Stimulated activated naive B cell treated with anti-CD40 and anti-IgM and Interleukin-4, amounts not matched to agents 10 μg/mL and 1 μg/mL and 100 μg/mL, for 72 hours (primary cell): ENCODE measurements at regions not wholly inside any gene's neighbourhood (a gene's known extent, or its start where the extent isn't known, plus 50 kb on each side); places are given as distances from the start of the nearest gene placed in this dataset.
"Not testable (repeated sequence)": the region's sequence is repeated elsewhere in the genome, so short reads cannot be mapped to it uniquely, and the experiment has no call there.

Experiments
- ATAC-seq, 2 donors: fragments of 150-1000 bp; cut with Tn5 transposase; replicated peaks; 2 replicates each; pipeline ENCODE4 v1.10.0; 2021; ENCODE audit warnings: moderate library complexity in 1 of 2
- DNase-seq: peaks from one replicate; pipeline ENCODE4 v3.0.0; 2021
- H3K27ac Mint-ChIP-seq: one replicate; pipeline ENCODE4 v1.8.0; 2022; ENCODE audit warnings: mild to moderate bottlenecking, mixed read lengths
- H3K27me3 Mint-ChIP-seq, 2 donors: one replicate each; pipeline ENCODE4 v1.8.0; 2022; ENCODE audit warnings: mixed read lengths in 2 of 2
- H3K36me3 Mint-ChIP-seq, 2 donors: one replicate each; pipeline ENCODE4 v1.8.0; 2022; ENCODE audit warnings: mixed read lengths in 2 of 2, mild to moderate bottlenecking in 1 of 2
- H3K4me1 Mint-ChIP-seq, 2 donors: one replicate each; pipeline ENCODE4 v1.8.0; 2022; ENCODE audit warnings: mixed read lengths in 2 of 2, mild to moderate bottlenecking in 1 of 2
- H3K4me3 Mint-ChIP-seq, 2 donors: one replicate each; pipeline ENCODE4 v1.8.0; 2022; ENCODE audit warnings: mild to moderate bottlenecking in 2 of 2, mixed read lengths in 2 of 2, moderate library complexity in 1 of 2
- H3K9me3 Mint-ChIP-seq, 2 donors: one replicate each; pipeline ENCODE4 v1.8.0; 2022; ENCODE audit warnings: mixed read lengths in 2 of 2, mild to moderate bottlenecking in 1 of 2

DNA sequence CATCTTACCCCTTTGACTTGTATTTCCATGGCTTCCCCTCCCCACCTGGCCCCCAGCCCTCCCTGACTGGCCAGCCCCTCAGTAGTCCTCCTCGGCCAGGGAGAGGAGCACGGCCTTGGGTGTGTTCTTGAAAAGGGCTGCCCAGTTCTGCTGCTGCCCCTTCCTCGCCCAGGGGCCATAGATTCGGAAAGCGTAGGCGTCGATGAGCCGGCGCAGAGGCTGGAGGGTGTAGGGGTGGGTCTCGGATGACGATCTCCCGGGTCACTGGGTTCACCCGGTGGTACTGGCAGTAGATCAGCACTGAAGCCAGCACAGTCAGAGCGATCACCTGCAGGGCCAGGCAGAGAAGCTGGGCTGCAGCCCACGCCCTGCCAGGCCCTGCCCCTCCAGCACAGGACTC lies 71.7 kb downstream of the ZNF479 start:
- not testable (repeated sequence) for H3K4me3 Mint-ChIP-seq, H3K27ac Mint-ChIP-seq, H3K9me3 Mint-ChIP-seq, DNase-seq, H3K4me1 Mint-ChIP-seq, H3K36me3 Mint-ChIP-seq, ATAC-seq, H3K27me3 Mint-ChIP-seq

DNA sequence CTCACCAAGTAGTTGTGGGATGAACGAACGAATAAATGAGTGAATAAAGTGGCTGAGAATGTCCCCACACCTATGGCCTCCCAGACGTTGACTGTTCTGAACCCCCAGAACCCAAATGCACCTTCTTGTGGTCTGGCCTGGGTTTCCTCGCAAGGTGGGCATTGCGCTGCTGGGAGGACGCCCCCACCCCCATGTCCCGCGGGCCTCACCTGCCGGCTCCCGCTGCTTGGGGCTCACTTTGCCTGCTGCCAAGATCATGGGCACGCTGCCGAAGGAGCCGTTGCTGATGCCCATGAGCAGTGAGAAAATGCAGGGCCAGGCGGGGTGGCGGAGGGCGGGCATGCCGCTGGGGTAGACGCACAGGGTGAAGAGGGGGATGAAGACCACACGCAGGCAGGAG lies 115.9 kb downstream of the ZNF479 start:
- not testable (repeated sequence) for H3K36me3 Mint-ChIP-seq, H3K27me3 Mint-ChIP-seq, H3K4me1 Mint-ChIP-seq, ATAC-seq, H3K9me3 Mint-ChIP-seq, DNase-seq, H3K4me3 Mint-ChIP-seq, H3K27ac Mint-ChIP-seq

DNA sequence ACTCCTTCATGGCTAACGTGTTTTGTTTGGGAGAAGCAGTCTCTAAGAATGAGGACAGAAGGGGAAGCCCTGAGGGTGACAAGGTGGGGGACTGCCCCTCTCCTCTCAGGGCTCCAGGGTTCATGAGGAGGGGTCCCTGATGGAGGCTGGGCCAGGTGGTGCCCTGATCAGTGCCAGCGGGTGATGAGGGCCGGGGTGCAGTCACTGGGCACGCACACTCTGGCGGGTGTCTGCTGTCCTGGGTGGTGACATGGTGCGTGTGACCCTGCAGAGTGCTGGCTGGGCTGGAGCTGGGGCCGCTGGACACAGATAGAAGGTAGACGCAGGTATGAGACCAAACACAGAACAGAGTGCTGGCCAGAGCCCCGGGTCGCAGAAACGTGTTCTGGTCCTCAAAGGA lies 118.5 kb downstream of the ZNF479 start:
- not testable (repeated sequence) for H3K36me3 Mint-ChIP-seq, H3K9me3 Mint-ChIP-seq, H3K27ac Mint-ChIP-seq, H3K27me3 Mint-ChIP-seq, H3K4me3 Mint-ChIP-seq, DNase-seq, H3K4me1 Mint-ChIP-seq, ATAC-seq

DNA sequence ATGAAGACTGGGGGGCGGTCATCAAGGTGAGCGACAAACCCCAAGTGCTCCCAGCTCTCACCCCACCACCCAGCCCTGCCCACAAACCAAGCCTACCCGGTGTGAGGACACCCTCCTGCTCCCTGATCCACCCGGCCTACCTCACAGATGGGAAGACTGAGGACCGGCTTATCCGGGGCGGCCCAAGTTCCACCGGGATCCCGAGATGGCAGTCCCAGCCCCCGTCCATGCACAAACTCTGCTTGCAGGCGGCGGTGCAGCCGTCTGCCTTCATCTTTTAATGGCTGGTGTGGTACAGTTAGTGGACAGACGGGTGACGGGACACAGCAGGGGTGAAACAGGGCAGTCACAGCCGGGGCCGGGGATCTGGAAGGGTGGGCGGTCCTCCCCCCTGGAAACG lies 119.3 kb downstream of the ZNF479 start:
- H3K9me3 Mint-ChIP-seq, H3K4me1 Mint-ChIP-seq, DNase-seq, H3K4me3 Mint-ChIP-seq, H3K36me3 Mint-ChIP-seq, H3K27me3 Mint-ChIP-seq, H3K27ac Mint-ChIP-seq, ATAC-seq: not testable (repeated sequence)

DNA sequence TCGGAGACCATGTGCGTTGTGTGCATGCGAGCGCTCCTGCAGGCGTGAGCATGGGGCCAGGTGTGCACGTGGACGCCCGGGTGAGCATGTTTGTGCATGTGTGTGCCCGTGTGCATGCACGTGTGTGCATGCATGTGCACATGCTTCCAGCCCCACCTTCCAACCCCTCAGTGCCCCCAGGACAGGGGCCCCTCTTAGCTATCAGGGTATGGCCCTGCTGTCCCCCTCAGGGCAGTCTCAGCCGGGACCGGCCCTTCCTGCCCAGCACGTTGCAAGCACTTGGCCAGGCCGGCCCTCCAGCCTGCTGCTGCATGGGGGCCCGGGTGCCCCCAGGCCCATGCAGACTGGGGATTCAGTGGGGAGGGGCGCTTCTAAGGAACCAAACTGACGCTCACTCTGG lies 123.0 kb downstream of the ZNF479 start:
- H3K27me3 Mint-ChIP-seq, H3K27ac Mint-ChIP-seq, H3K9me3 Mint-ChIP-seq, DNase-seq, H3K4me3 Mint-ChIP-seq, H3K36me3 Mint-ChIP-seq, H3K4me1 Mint-ChIP-seq: not testable (repeated sequence)
- peak in 1 of 2 donors; percentile 7 for ATAC-seq

DNA sequence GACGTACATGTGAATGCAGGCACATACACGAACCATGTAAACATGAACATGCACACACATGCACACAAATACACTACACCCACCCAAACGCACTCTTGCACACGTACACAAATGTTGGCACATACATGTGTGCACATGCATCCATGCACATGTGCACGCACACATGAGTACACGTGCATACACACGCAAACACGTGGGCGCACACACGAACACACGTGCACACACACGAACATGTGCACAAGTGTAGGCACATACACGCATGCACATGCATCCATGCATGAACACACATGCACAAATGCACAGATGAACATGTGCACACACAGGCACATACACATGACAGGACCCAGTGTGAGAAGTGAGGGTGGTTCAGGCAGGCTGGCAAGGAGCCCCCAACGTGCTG lies 126.3 kb downstream of the ZNF479 start:
- H3K9me3 Mint-ChIP-seq, H3K27me3 Mint-ChIP-seq, H3K36me3 Mint-ChIP-seq, H3K4me1 Mint-ChIP-seq, H3K27ac Mint-ChIP-seq, DNase-seq, ATAC-seq, H3K4me3 Mint-ChIP-seq: not testable (repeated sequence)

DNA sequence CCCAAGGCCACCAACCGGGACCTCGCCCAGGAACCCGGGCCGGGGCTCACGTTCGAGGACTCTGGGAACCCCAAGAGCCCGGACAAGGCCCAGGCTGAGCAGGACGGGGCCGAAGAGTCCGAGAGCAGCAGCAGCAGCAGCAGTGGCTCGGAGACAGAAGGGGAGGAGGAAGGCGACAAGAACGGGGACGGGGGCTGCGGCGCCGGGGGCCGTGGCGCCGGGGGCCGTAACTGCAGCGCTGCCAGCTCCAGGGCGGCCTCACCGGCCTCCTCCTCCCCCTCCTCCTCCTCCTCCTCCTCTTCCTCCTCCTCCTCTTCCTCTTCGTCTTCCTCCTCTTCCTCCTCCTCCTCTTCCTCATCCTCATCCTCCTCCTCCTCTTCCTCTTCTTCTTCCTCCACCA lies 128.4 kb downstream of the ZNF479 start:
- H3K9me3 Mint-ChIP-seq, DNase-seq, H3K4me3 Mint-ChIP-seq, H3K27ac Mint-ChIP-seq, H3K36me3 Mint-ChIP-seq, ATAC-seq, H3K27me3 Mint-ChIP-seq, H3K4me1 Mint-ChIP-seq: not testable (repeated sequence)

DNA sequence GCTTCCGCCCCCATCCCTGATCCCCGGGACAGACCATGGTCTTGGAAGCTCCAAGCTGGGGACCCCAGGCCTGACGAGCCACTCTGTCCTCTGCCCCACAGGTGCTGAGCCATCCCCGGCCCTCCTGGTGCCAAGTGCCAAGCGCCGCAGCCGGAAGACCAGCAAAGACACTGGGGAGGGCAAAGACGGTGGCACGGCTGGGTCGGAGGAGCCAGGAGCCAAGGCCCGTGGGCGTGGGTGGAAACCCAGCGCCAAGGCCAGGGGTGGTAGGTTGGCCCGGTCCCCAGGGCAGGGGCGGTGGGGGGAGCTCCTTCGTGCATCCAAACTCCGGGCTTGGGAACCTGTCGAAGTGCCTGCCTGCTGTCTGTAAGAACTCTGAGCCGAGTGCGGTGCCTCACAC lies 130.3 kb downstream of the ZNF479 start:
- H3K4me3 Mint-ChIP-seq, H3K27me3 Mint-ChIP-seq, H3K27ac Mint-ChIP-seq, H3K4me1 Mint-ChIP-seq, H3K9me3 Mint-ChIP-seq, ATAC-seq, DNase-seq, H3K36me3 Mint-ChIP-seq: not testable (repeated sequence)

DNA sequence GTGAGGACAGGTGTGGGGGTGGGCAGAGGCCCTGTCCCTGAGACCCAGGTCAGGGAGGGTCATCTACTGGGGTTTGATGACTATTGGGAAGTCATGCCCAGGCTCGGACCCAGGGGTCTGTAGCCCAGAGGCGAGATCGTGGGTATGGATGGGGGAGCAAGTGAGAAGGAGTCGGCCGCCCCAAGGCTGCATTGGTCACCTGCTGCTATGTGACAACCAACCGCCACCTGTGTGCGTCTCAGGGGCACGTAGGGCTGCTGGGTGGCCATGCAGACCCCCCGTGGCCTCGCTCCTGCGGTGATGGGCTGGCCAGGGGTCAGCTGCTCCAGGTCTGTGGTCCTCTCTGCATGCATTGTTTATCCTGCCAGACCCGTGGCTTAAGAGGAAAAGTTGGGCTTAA lies 138.5 kb downstream of the ZNF479 start:
- DNase-seq, H3K36me3 Mint-ChIP-seq, H3K4me1 Mint-ChIP-seq, H3K27me3 Mint-ChIP-seq, H3K4me3 Mint-ChIP-seq, H3K9me3 Mint-ChIP-seq, ATAC-seq, H3K27ac Mint-ChIP-seq: not testable (repeated sequence)

DNA sequence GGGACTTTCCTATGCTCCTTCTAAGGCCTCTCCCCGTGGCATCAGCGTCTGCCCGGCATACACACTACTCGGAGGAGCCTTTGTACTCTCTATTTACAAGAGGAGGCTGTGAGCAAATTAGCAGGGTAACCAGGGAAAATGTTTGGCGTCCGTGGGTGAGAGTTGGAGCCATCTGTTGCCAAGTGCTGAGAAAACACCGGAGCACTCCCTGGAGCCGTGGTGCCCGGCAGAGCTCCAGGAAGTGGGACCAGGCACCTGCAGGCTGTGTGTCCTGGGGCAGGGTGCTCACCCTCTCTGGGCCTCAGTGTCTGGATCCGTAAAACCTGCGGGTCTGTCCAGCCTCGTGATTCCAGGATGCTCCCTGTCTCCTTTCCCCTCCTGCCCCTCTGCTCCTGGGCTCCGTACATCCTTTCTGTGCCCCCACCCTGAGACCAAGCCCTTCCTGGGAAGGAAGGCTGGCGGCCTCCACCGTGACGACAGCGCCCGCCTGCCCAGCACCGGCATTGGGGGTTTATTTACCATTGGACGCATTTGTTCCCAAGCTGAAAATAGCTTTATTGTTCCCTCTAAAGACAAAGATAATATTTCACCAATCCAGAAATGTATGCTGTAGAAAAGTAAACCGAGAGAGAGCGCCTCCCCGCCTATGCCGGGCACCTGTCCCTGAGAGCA lies 174.4 kb downstream of the ZNF479 start:
- H3K27ac Mint-ChIP-seq, ATAC-seq, DNase-seq, H3K27me3 Mint-ChIP-seq, H3K4me3 Mint-ChIP-seq, H3K4me1 Mint-ChIP-seq, H3K36me3 Mint-ChIP-seq, H3K9me3 Mint-ChIP-seq: not testable (repeated sequence)

DNA sequence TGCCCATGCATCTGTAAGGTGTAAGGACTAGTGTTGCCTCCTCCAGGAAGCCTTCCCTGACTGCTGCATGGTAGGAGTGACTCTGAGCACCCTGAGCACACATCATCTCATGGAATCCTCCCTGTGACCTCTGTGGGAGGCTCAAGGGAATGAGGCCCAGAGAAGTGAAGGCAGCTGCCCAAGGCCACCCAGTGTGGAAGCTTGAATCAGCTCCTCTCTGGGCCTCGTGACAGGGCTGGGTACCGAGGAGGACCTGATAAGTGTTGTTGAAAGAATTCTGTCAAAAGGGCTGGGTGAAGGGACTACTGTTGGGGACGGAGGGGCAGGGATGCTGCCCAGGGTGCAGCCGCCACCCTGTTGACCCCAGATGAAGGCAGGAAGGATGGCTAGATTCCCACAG lies 175.2 kb downstream of the ZNF479 start:
- H3K4me3 Mint-ChIP-seq, H3K36me3 Mint-ChIP-seq, H3K4me1 Mint-ChIP-seq, H3K27me3 Mint-ChIP-seq, H3K9me3 Mint-ChIP-seq, DNase-seq, ATAC-seq, H3K27ac Mint-ChIP-seq: not testable (repeated sequence)

DNA sequence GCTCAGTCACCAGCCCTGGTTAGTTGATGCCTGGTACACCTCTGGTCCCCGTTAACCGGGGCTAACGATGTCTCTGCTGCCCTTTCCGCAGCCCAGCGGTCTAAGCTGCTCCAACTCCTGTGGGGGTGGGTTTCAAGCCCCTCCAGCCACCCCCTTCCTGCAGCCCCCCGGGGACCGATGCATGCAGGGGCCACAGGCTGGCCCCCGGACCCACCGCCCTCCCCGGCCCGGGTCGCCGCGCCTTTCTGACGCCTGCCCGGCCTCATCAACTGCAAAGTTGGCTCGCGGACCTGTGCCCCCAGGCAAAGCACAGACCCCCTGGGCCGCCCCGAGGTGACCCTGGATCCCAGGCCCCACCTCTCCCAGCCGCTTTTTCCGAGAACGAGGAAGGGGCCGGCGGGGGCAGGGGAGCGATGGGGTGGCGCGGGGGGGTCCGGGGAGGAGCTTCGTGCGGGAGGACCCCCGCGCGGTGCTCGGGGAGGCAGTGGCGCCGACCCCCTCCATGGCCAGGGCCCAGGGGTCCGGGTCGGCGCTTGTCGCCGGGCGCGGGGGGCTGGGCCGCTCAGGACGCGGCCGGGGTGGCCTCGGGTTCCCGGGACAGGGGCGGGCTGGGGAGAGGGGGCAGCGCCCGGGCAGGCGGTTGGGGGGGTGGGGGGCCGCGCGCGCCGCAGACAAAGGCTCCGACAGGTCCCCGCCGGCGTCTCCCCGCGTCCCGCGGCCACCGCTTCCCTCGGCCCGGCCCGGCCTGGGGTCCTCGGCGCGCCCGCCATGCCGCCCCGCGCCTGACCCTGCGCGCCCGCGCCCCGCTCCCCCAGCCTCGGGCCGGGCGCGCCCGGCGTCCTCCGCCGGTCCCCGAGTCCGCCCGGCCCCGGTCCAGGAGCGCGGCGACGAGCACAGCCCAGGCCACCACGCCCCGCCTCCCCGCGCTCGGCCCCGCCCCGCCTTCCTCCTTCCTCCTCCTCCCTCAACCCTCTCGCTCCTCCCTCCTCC lies 183.6 kb downstream of the ZNF479 start:
- not testable (repeated sequence) for H3K4me3 Mint-ChIP-seq, DNase-seq, H3K36me3 Mint-ChIP-seq, H3K9me3 Mint-ChIP-seq, ATAC-seq, H3K27me3 Mint-ChIP-seq, H3K27ac Mint-ChIP-seq, H3K4me1 Mint-ChIP-seq

DNA sequence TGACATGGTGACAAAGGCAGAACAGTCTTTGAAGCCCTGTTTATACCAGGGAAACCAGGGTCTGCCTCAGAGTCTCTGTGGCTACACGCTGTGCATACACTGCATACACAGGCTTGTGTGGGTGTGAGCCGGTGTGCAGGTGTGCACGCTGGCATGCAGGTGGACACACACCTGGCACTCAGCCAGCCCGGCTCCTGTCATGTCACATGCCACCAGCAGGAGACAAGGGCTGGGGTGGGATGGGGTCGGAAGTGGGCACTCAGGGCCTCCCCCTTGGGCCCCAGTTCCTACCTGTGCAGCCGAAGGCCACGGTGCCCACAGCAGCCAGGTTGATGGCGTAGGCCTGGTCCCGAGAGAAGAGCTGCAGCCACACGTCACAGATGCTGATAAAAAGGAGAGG lies 192.2 kb downstream of the ZNF479 start:
- H3K27ac Mint-ChIP-seq, H3K4me3 Mint-ChIP-seq, H3K27me3 Mint-ChIP-seq, H3K9me3 Mint-ChIP-seq, H3K36me3 Mint-ChIP-seq, H3K4me1 Mint-ChIP-seq, DNase-seq, ATAC-seq: not testable (repeated sequence)

DNA sequence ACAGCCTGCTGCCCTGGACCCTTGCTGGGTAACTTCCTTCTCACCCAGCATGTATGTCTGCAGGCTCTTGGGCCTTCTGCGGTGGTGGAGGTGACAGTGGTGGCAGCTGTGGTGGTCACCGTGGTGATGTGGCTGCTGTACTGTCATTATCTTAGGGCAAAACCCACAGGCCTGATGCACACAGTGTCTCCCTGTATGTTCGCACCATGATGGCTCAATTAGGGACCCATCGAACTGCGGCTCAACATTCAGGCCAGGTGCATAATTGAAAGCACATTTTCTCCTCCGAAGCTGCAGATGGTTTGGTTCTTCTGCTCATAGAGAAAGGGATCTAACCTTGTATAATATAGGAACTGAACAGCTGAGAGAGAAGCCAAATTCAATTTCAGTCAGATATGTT lies 208.3 kb downstream of the ZNF479 start:
- H3K27me3 Mint-ChIP-seq, ATAC-seq, H3K4me3 Mint-ChIP-seq, H3K4me1 Mint-ChIP-seq, H3K36me3 Mint-ChIP-seq, H3K27ac Mint-ChIP-seq, H3K9me3 Mint-ChIP-seq, DNase-seq: not testable (repeated sequence)

DNA sequence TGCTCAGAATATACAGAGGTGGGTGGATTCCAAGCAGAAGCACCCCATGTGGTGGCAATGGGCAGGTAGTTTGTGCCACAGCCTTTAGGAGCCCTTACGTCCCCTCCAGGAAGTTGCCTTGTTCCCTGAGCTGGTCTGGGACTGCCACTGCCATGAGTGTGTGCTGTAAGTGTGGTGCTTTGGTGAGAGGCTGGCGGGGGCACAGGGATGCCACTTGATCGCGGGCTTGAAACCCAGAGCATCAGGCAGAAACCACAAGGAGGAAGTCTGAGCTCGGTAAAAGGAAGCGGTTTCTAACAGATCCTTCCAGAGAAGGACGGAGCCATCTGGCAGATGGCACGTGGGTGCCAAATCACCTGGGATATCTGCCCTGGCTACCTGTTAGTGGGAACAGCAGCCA lies 221.3 kb downstream of the ZNF479 start:
- not testable (repeated sequence) for DNase-seq, H3K27ac Mint-ChIP-seq, H3K27me3 Mint-ChIP-seq, ATAC-seq, H3K9me3 Mint-ChIP-seq, H3K4me1 Mint-ChIP-seq, H3K4me3 Mint-ChIP-seq, H3K36me3 Mint-ChIP-seq
